Fibroblast of the aortic adventitia (primary cell): ENCODE measurements at regions not wholly inside any gene's neighbourhood (a gene's known extent, or its start where the extent isn't known, plus 50 kb on each side); places are given as distances from the start of the nearest gene placed in this dataset.
A peak's percentile ranks its signal among the peaks of the same experiment; 100 is the strongest.
"Not testable (repeated sequence)": the region's sequence is repeated elsewhere in the genome, so short reads cannot be mapped to it uniquely, and the experiment has no call there.

Source experiments
- DNase-seq: peaks from one replicate; pipeline ENCODE4 v3.0.0-alpha.2; 2010; ENCODE audit warnings: low read depth
- H3K4me3 ChIP-seq: 2 replicates; pipeline ENCODE4 v1.5.1; 2011; ENCODE audit warnings: low read depth, mild to moderate bottlenecking, control low read depth, low read length, moderate library complexity
- CTCF ChIP-seq: IDR thresholded peaks from 2 replicates; pipeline ENCODE4 v1.5.1; 2011; ENCODE audit warnings: mild to moderate bottlenecking, low read length, control low read depth, inconsistent platforms; ENCODE audit not compliant: insufficient read depth

- DNase-seq, result peak; percentile 1
- no peak for TF ChIP-seq CTCF
- no peak overlapping the region for H3K4me3 ChIP-seq
Observed at GRCh38 chr7:110534241-110534931, 556.5 kb upstream of the LRRN3 start.

- TF ChIP-seq CTCF, result no peak
- H3K4me3 ChIP-seq, result no peak overlapping the region
- DNase-seq, result no peak
Observed at GRCh38 chr7:110539216-110539615, 551.7 kb upstream of the LRRN3 start.

- TF ChIP-seq CTCF, result no peak
- H3K4me3 ChIP-seq, result no peak overlapping the region
- no peak for DNase-seq
Observed at GRCh38 chr7:110541962-110542361, 549.0 kb upstream of the LRRN3 start.

- no peak overlapping the region for H3K4me3 ChIP-seq
- no peak for DNase-seq
- TF ChIP-seq CTCF, result no peak
Observed at GRCh38 chr7:110544194-110544593, 546.7 kb upstream of the LRRN3 start.

- TF ChIP-seq CTCF, result no peak
- no peak overlapping the region for H3K4me3 ChIP-seq
- no peak for DNase-seq
Observed at GRCh38 chr7:110548372-110548771, 542.6 kb upstream of the LRRN3 start.

GRCh38 chr7:110557136-110557535 is 533.8 kb upstream of the LRRN3 start:
- no peak overlapping the region for H3K4me3 ChIP-seq
- no peak for DNase-seq
- no peak for TF ChIP-seq CTCF

GRCh38 chr7:110563286-110563685 is 527.6 kb upstream of the LRRN3 start:
- not testable (repeated sequence) for H3K4me3 ChIP-seq, DNase-seq
